GM19452 (cell line): ENCODE measurements at regions not wholly inside any gene's neighbourhood (a gene's known extent, or its start where the extent isn't known, plus 50 kb on each side); places are given as distances from the start of the nearest gene placed in this dataset.

Source experiments
- ATAC-seq: cut with Tn5 transposase; IDR thresholded peaks from one replicate; pipeline ENCODE4 v1.9.1; 2021; ENCODE audit not compliant: unreplicated experiment

- ATAC-seq: no peak
Measured at GRCh38 chr5:120738568-120738967, 274.5 kb downstream of the PRR16 start.

GRCh38 chr5:120740989-120741388 is 276.9 kb downstream of the PRR16 start:
- no peak for ATAC-seq

- ATAC-seq: no peak
Measured at GRCh38 chr5:120748474-120748873, 284.4 kb downstream of the PRR16 start.

GRCh38 chr5:120749737-120750136 is 285.6 kb downstream of the PRR16 start:
- no peak for ATAC-seq

- ATAC-seq: no peak
Measured at GRCh38 chr5:120759587-120759986, 295.5 kb downstream of the PRR16 start.

GRCh38 chr5:120761986-120762385 is 297.9 kb downstream of the PRR16 start:
- no peak for ATAC-seq

GRCh38 chr5:120765189-120765588 is 301.1 kb downstream of the PRR16 start:
- ATAC-seq: no peak

GRCh38 chr5:120767178-120767820 is 303.2 kb downstream of the PRR16 start:
- no peak for ATAC-seq

GRCh38 chr5:120769312-120769872 is 305.3 kb downstream of the PRR16 start:
- ATAC-seq: no peak

- ATAC-seq: no peak
Measured at GRCh38 chr5:120771202-120771601, 307.1 kb downstream of the PRR16 start.

GRCh38 chr5:120778491-120779484 is 314.7 kb downstream of the PRR16 start:
- no peak for ATAC-seq

GRCh38 chr5:120779674-120780073 is 315.6 kb downstream of the PRR16 start:
- no peak for ATAC-seq

- no peak for ATAC-seq
Measured at GRCh38 chr5:120788481-120788880, 324.4 kb downstream of the PRR16 start.

GRCh38 chr5:120789918-120790317 is 325.8 kb downstream of the PRR16 start:
- ATAC-seq: no peak

GRCh38 chr5:120790339-120790738 is 326.2 kb downstream of the PRR16 start:
- ATAC-seq: no peak

- ATAC-seq: no peak
Measured at GRCh38 chr5:120792477-120792876, 328.4 kb downstream of the PRR16 start.

GRCh38 chr5:120794121-120794520 is 330.0 kb downstream of the PRR16 start:
- no peak for ATAC-seq

GRCh38 chr5:120803282-120803681 is 339.2 kb downstream of the PRR16 start:
- ATAC-seq: no peak

GRCh38 chr5:120805131-120805530 is 341.0 kb downstream of the PRR16 start:
- ATAC-seq: no peak

- no peak for ATAC-seq
Measured at GRCh38 chr5:120806202-120806601, 342.1 kb downstream of the PRR16 start.

- ATAC-seq: no peak
Measured at GRCh38 chr5:120808135-120808534, 344.0 kb downstream of the PRR16 start.

GRCh38 chr5:120808606-120809005 is 344.5 kb downstream of the PRR16 start:
- ATAC-seq: no peak
